Vagina (tissue), 2 donors: ENCODE measurements at regions not wholly inside any gene's neighbourhood (a gene's known extent, or its start where the extent isn't known, plus 50 kb on each side); places are given as distances from the start of the nearest gene placed in this dataset.
"Not testable (repeated sequence)": the region's sequence is repeated elsewhere in the genome, so short reads cannot be mapped to it uniquely, and the experiment has no call there.

Experiments used
- DNase-seq, 2 donors: peaks; one replicate each; pipeline ENCODE4 v3.0.0-alpha.2; 2017; ENCODE audit errors: extremely low spot score in 2 of 2
- H3K27ac ChIP-seq: fragments of 200-600 bp; sonication (generic); one replicate; pipeline ENCODE4 v1.5.1; 2019
- H3K27me3 ChIP-seq: fragments of 200-600 bp; sonication (generic); one replicate; pipeline ENCODE4 v1.5.1; 2019
- H3K36me3 ChIP-seq, 2 donors: fragments of 200-600 bp; sonication (generic); one replicate each; pipeline ENCODE4 v1.5.1; 2017 to 2019
- H3K4me1 ChIP-seq: fragments of 200-600 bp; sonication (generic); one replicate; pipeline ENCODE4 v1.5.1; 2019
- H3K4me3 ChIP-seq, 2 donors: fragments of 200-600 bp; sonication (generic); 1 replicate in 1 of 2; 2 replicates in 1 of 2; pipeline ENCODE4 v1.5.1; 2016 to 2019
- H3K9me3 ChIP-seq: fragments of 200-600 bp; sonication (generic); one replicate; pipeline ENCODE4 v1.5.1; 2019
- CTCF ChIP-seq, 3 experiments: fragments of 450-650 bp in 2 of 3; fragments of 200-600 bp in 1 of 3; sonication (generic) in 1 of 3; IDR thresholded peaks; one replicate each; pipeline ENCODE4 v1.5.1; 2017 to 2019; ENCODE audit warnings: antibody characterized with exemption in 3 of 3, mild to moderate bottlenecking in 2 of 3, moderate library complexity in 2 of 3
- POLR2A ChIP-seq, 2 donors: fragments of 450-650 bp; IDR thresholded peaks; one replicate each; pipeline ENCODE4 v1.6.1; 2017; ENCODE audit warnings: antibody characterized with exemption in 2 of 2, mild to moderate bottlenecking in 2 of 2, moderate library complexity in 2 of 2
- POLR2AphosphoS5 ChIP-seq, 2 donors: sonication (generic); formaldehyde crosslinking; IDR thresholded peaks; one replicate each; pipeline ENCODE4 v1.9.0; 2017; ENCODE audit warnings: antibody characterized with exemption in 2 of 2, mild to moderate bottlenecking in 2 of 2, low read depth in 1 of 2; ENCODE audit not compliant: insufficient read depth in 1 of 2
- intact Hi-C: fragments of 100-400 bp; cut with DNase I; formaldehyde crosslinking; loops from one replicate; pipeline ENCODE4 v1.15.1; 2023

- intact Hi-C loops = no loop called here
Measured at GRCh38 chr12:77224346-77224745, 159.0 kb upstream of the E2F7 start.

GRCh38 chr12:77222336-77222735 lies 157.0 kb upstream of the E2F7 start:
- intact Hi-C loops = no loop called here
- no peaks in the 10 kb centered on the region for H3K36me3 ChIP-seq
- no peak for TF ChIP-seq POLR2A (IDR thresholded peaks at IDR 0.05)
- H3K9me3 ChIP-seq = no peaks in the 10 kb centered on the region
- H3K4me3 ChIP-seq = no peak overlapping the region
- H3K4me1 ChIP-seq = no peaks in the 10 kb centered on the region
- no peak for DNase-seq
- H3K27me3 ChIP-seq = no peaks in the 10 kb centered on the region
- no peak overlapping the region for H3K27ac ChIP-seq

More at GRCh38 chr12:77224346-77224745, 159.0 kb upstream of the E2F7 start:
- TF ChIP-seq CTCF (IDR thresholded peaks at IDR 0.05) (no peak), POLR2AphosphoS5 (IDR thresholded peaks at IDR 0.05; ENCODE audit: insufficient read depth in 1 of 2, low read depth in 1 of 2) (no peak), POLR2A (IDR thresholded peaks at IDR 0.05) (no peak)
- H3K9me3 ChIP-seq = no peaks in the 10 kb centered on the region
- H3K4me3 ChIP-seq = no peak overlapping the region
- no peaks in the 10 kb centered on the region for H3K36me3 ChIP-seq
- no peak overlapping the region for H3K27ac ChIP-seq
- no peaks in the 10 kb centered on the region for H3K4me1 ChIP-seq
- no peak for DNase-seq
- H3K27me3 ChIP-seq = no peaks in the 10 kb centered on the region

GRCh38 chr12:77220586-77220985 lies 155.2 kb upstream of the E2F7 start:
- DNase-seq = no peak
- H3K4me1 ChIP-seq = no peaks in the 10 kb centered on the region
- no peak overlapping the region for H3K27ac ChIP-seq
- H3K4me3 ChIP-seq = no peak overlapping the region
- H3K36me3 ChIP-seq = no peaks in the 10 kb centered on the region
- no peak for TF ChIP-seq POLR2A (IDR thresholded peaks at IDR 0.05)
- no peak for TF ChIP-seq POLR2AphosphoS5 (IDR thresholded peaks at IDR 0.05; ENCODE audit: insufficient read depth in 1 of 2, low read depth in 1 of 2)
- no peak for TF ChIP-seq CTCF (IDR thresholded peaks at IDR 0.05)
- no peaks in the 10 kb centered on the region for H3K9me3 ChIP-seq
- H3K27me3 ChIP-seq = no peaks in the 10 kb centered on the region
- intact Hi-C loops = no loop called here

- Histone ChIP-seq H3K36me3 (no peaks in the 10 kb centered on the region), H3K4me3 (no peak overlapping the region), H3K9me3 (no peaks in the 10 kb centered on the region), H3K4me1 (no peaks in the 10 kb centered on the region), H3K27me3 (no peaks in the 10 kb centered on the region), H3K27ac (no peak overlapping the region)
- DNase-seq = no peak
- intact Hi-C loops = no loop called here
- TF ChIP-seq POLR2AphosphoS5 (IDR thresholded peaks at IDR 0.05; ENCODE audit: insufficient read depth in 1 of 2, low read depth in 1 of 2) = no peak
- TF ChIP-seq POLR2A (IDR thresholded peaks at IDR 0.05) = no peak
- TF ChIP-seq CTCF (IDR thresholded peaks at IDR 0.05) = no peak
Measured at GRCh38 chr12:77218278-77218677, 152.9 kb upstream of the E2F7 start.

- intact Hi-C loops, H3K4me3 ChIP-seq, DNase-seq, H3K27me3 ChIP-seq, H3K36me3 ChIP-seq, H3K9me3 ChIP-seq, H3K27ac ChIP-seq, H3K4me1 ChIP-seq: not testable (repeated sequence)
Measured at GRCh38 chr12:77216136-77216535, 150.8 kb upstream of the E2F7 start.

- intact Hi-C loops = no loop called here
- H3K27me3 ChIP-seq = no peaks in the 10 kb centered on the region
- H3K9me3 ChIP-seq = no peaks in the 10 kb centered on the region
- no peaks in the 10 kb centered on the region for H3K36me3 ChIP-seq
- H3K4me1 ChIP-seq = no peaks in the 10 kb centered on the region
- no peak for DNase-seq
- TF ChIP-seq POLR2A (IDR thresholded peaks at IDR 0.05) = no peak
- TF ChIP-seq CTCF (IDR thresholded peaks at IDR 0.05) = no peak
- no peak for TF ChIP-seq POLR2AphosphoS5 (IDR thresholded peaks at IDR 0.05; ENCODE audit: insufficient read depth in 1 of 2, low read depth in 1 of 2)
- H3K27ac ChIP-seq = no peak overlapping the region
- H3K4me3 ChIP-seq = no peak overlapping the region
Measured at GRCh38 chr12:77214136-77214535, 148.8 kb upstream of the E2F7 start.
